Fibroblast of villous mesenchyme (primary cell): ENCODE measurements at regions not wholly inside any gene's neighbourhood (a gene's known extent, or its start where the extent isn't known, plus 50 kb on each side); places are given as distances from the start of the nearest gene placed in this dataset.

Experiments
- DNase-seq: peaks from one replicate; pipeline ENCODE4 v3.0.0-alpha.2; 2010; ENCODE audit warnings: low read depth
- H3K4me3 ChIP-seq: 2 replicates; pipeline ENCODE4 v1.5.1; 2011; ENCODE audit warnings: low read depth, mild to moderate bottlenecking, low read length
- TF ChIP-seq, protein P1 (sequence below): IDR thresholded peaks from 2 replicates; pipeline ENCODE4 v1.5.1; 2012; ENCODE audit warnings: low read depth, mild to moderate bottlenecking, low read length; ENCODE audit not compliant: insufficient read depth

DNA sequence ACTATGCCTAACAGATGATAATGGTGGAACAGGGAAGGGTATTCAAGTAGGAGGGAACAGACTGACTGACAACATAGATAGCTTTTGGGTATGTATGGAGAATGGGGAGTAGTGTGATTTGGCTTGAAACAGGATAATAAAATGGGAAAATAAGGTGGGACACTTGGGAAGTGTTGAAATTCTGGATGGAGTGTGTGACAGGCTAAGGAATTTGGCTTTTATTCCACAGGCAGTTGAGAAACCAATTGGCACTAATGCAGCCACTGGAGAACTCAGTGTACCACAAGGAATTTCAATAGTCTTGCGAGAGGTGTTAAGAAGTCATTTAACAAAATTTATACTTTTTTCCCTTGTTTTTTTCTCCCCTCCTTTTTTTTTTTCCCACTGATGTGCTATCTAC, 153.5 kb upstream of the ELAVL2 start:
- no peak overlapping the region for H3K4me3 ChIP-seq
- no peak for DNase-seq
- TF ChIP-seq, protein P1, sequence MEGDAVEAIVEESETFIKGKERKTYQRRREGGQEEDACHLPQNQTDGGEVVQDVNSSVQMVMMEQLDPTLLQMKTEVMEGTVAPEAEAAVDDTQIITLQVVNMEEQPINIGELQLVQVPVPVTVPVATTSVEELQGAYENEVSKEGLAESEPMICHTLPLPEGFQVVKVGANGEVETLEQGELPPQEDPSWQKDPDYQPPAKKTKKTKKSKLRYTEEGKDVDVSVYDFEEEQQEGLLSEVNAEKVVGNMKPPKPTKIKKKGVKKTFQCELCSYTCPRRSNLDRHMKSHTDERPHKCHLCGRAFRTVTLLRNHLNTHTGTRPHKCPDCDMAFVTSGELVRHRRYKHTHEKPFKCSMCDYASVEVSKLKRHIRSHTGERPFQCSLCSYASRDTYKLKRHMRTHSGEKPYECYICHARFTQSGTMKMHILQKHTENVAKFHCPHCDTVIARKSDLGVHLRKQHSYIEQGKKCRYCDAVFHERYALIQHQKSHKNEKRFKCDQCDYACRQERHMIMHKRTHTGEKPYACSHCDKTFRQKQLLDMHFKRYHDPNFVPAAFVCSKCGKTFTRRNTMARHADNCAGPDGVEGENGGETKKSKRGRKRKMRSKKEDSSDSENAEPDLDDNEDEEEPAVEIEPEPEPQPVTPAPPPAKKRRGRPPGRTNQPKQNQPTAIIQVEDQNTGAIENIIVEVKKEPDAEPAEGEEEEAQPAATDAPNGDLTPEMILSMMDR: no peak

DNA sequence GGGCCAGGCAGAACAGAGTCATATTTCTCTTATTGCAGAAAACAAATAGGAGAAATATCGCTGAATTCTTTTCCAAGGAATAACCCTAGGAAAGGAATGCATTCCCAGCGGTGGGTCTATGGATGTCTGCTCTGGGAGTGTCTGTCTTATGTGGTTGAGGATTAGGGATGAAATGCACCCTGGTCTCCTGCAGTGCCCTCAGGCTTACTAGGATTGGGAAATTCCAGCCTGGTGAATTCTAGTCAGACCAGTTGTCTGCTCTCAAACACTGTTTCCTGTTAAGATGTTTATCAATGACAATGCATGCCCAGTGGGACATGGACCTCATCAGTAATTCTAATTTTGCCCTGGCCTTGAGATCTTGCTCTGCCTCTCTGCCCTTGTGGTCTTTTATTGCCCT, 136.1 kb upstream of the ELAVL2 start:
- no peak for DNase-seq
- no peak overlapping the region for H3K4me3 ChIP-seq
- TF ChIP-seq, protein P1: no peak

DNA sequence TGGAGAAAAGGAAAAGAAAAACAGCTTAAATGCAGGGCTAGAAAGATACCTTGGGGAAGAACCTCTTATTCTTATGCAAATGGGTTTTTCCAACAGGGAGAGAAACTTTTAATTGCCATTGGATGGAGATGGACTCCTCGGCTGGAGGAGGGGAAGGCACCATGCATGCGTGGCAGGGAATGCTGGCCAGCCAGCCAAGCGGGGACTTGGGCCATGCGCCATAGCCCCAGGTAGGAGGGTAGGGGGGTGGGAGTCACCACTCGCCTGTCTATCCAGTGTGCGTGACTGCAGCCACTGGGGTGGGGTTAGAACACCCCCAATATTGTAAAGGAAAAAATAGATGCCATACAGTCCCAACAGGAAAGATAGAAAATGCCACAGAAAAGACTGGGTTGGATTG, 119.9 kb upstream of the ELAVL2 start:
- no peak for DNase-seq
- TF ChIP-seq, protein P1: no peak
- no peak overlapping the region for H3K4me3 ChIP-seq

DNA sequence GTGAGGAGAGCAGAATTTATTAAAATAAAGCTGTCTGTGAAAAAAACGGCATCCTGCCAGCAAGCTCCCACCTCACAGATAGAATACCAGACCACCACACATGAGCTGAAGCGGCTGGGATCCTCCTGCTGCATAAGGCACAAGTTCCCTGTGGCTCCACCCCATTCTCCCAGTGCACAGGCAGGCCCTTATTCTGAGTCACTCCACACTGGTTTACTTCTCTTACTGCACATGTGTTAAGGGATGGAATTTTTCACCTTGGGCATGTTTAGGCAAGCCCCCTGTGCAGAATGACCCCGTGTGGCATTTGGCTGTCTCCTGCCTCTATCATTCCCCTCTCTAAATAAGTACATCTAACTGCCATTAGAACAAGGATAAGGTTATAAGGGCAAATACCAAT, 115.0 kb upstream of the ELAVL2 start:
- H3K4me3 ChIP-seq: no peak overlapping the region
- TF ChIP-seq, protein P1: no peak
- no peak for DNase-seq

DNA sequence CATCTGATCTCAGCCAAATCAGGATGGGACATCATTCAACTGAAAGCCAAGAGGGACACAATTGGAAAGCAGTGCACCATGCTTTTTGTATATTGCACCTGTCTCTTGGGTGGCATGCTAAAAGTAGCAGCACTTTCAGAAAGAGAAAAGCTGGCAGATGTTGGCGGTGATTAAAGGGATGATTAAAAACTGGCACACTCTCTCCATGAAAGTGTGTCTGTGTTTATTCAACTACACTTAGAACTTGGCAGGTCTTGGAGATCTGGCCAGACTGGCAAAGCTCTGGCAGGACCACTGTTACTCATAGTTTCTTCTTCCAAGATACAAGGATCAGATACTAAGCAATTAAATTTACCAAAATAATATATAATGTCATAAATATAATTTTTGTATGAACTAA, 112.9 kb upstream of the ELAVL2 start:
- TF ChIP-seq, protein P1: no peak
- no peak for DNase-seq

DNA sequence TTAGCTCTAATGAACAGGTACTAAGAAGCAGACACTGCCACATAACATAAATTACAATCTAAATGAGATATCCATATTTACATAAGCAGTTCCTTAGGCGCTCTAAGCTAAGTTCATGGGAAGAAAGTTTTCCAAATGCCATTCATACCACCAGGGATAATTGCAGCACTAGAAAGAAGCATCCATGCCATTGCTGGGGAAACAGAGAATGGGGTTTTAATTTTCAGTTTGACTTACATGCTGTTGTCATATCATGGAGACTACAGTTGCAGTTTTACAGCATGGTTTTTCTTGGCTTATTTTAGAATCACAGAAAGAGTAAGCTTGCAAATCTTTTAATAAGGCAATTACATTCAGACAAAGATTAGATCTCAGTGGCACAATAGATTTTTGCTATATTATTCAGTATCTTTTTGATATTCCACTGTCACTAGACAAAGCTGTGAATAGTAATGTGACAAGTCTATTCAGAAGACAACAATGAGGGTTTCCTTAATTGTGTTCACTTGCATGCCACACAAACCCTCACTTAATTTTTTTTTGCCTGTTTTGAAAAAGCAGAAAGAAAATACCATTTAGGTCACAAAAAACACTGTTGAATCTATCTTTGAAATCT, 108.4 kb upstream of the ELAVL2 start:
- DNase-seq: no peak
- TF ChIP-seq, protein P1: no peak

More for the DNA sequence above, 112.9 kb upstream of the ELAVL2 start:
- H3K4me3 ChIP-seq: no peak overlapping the region

DNA sequence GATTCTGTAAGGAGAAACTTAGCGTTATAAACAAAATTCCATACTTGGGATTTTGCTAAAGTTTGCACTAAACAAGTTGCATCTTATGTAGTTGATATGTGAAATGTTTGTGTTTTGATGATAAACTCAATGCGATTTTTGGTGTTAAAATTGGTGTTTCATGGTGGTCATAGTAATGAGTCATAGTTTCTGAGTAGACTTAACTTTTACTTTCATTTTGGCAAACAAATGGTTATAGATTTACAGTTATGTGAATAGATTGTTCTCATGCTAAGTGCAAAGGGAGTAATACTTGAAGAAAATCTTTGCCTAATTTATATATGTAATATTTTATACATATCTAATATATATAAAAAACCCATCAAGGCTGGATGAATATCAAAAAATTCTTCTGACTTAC, 107.3 kb upstream of the ELAVL2 start:
- DNase-seq: no peak
- H3K4me3 ChIP-seq: no peak overlapping the region
- TF ChIP-seq, protein P1: no peak

More for the DNA sequence above, 108.4 kb upstream of the ELAVL2 start:
- no peak overlapping the region for H3K4me3 ChIP-seq
